Activated CD8-positive, alpha-beta memory T cell treated with anti-CD3 and anti-CD28 coated beads for 1 hour (primary cell): ENCODE measurements at regions not wholly inside any gene's neighbourhood (a gene's known extent, or its start where the extent isn't known, plus 50 kb on each side); places are given as distances from the start of the nearest gene placed in this dataset.
"Not testable (repeated sequence)": the region's sequence is repeated elsewhere in the genome, so short reads cannot be mapped to it uniquely, and the experiment has no call there.

ENCODE experiments used
- DNase-seq, 2 donors: peaks; one replicate each; pipeline ENCODE4 v3.0.0-alpha.2; 2020; ENCODE audit warnings: low read depth in 1 of 2; ENCODE audit errors: extremely low read depth in 1 of 2

- no peak for DNase-seq
Measured at GRCh38 chr9:126056312-126057021, 270.2 kb upstream of the MVB12B start.

- no peak for DNase-seq
Measured at GRCh38 chr9:126057121-126057825, 269.4 kb upstream of the MVB12B start.

- no peak for DNase-seq
Measured at GRCh38 chr9:126058011-126058531, 268.6 kb upstream of the MVB12B start.

- no peak for DNase-seq
Measured at GRCh38 chr9:126058591-126058990, 268.0 kb upstream of the MVB12B start.

DNA sequence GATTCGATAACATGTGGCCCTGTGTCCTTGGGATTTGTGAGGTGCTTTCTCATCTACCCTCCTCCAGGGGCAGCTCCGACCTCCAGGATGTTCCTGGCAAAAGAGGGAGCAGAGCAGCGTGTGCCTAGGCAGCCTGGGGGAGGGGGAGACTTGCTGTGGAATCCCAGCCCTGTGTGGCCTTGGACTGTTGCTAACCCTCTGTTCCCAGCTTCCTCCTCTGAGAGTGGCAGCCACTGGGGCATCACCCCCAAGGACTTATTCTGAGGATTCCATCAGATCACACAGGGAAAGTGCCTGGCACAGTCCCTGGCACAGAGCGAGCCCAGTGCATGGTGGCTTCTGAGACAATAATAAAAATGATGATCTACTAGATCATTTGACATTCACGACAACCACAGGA is 265.1 kb upstream of the MVB12B start:
- DNase-seq = no peak

DNA sequence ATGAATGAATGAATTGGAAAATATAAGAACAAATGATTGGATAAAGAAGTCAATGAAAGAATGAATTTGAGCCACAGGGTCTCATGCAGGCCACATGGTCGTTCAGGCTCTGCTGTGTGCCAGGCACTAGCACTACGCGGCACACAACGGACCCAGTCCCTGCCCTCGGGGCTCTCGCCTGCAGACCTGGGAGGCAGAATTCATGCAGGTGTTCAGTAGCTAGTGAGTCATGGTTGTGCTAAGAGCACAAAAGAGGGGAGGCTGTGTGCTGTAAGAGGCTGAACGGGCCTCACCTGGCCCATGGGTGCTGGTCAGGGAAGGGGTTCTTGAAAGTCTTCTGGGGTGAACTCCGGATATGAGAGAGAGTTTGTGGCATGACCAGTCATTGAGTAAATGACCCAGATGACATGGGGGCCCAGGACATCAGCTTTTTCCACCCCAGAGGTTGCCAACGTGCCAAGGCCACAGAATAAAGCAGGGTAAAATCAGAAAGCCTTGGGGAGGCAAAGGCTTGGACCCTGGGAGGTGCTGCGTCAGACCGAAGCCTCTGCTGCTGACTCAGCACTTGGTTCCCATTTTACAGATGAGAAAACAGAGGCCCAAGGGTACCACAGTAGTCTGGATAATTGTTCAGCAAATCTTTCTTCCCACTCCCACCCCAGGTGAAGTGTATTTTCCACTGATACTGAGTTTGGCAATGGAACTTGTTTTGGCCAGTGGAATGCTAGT is 264.3 kb upstream of the MVB12B start:
- no peak for DNase-seq

- DNase-seq = no peak
Measured at GRCh38 chr9:126063326-126063725, 263.3 kb upstream of the MVB12B start.

DNA sequence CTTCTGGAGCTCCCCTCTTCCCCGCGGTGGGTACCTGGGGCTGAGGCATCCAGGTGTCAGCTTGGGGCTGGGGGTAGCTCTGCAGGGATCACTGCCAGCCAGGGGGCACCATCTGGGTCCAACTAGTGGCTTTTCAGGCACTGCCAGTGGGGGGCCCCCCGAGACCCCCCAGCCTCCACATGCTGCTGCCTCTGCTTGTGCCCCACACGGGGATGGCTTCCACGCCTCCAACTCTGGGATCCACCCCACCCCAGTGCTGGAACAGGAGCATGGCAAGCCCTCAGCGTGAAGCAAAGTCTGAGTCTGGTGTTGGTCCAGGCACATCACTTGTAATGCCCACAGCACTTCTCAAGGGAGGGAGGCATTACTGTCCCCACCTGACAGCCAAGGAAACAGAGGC is 260.5 kb upstream of the MVB12B start:
- DNase-seq = no peak

- no peak for DNase-seq
Measured at GRCh38 chr9:126067031-126067734, 259.4 kb upstream of the MVB12B start.

GRCh38 chr9:126068534-126069230 is 257.9 kb upstream of the MVB12B start:
- DNase-seq = no peak

- no peak for DNase-seq
Measured at GRCh38 chr9:126069400-126069955, 257.2 kb upstream of the MVB12B start.

GRCh38 chr9:126070058-126070655 is 256.5 kb upstream of the MVB12B start:
- DNase-seq = no peak

GRCh38 chr9:126071076-126071750 is 255.4 kb upstream of the MVB12B start:
- DNase-seq = no peak

DNA sequence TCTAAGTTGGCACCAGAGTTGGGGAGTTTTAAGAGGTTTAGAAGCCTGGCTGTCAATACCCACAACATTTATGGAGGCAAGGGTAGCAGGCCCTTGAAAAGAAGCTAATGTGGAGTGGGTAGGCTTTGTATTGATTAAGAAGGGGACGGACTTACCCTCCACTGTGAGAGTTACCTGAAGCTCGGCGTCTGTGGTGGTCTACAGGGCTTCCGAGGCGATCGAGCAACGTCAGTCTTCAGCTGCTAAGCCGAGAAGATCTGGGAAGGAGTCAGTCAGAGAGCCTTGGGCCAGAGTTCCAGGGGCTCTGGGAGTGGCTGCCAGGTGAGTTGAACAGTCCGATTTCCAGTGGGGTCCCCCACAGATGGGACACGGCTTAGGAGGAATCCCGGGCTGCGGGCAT is 249.0 kb upstream of the MVB12B start:
- DNase-seq = not testable (repeated sequence)

DNA sequence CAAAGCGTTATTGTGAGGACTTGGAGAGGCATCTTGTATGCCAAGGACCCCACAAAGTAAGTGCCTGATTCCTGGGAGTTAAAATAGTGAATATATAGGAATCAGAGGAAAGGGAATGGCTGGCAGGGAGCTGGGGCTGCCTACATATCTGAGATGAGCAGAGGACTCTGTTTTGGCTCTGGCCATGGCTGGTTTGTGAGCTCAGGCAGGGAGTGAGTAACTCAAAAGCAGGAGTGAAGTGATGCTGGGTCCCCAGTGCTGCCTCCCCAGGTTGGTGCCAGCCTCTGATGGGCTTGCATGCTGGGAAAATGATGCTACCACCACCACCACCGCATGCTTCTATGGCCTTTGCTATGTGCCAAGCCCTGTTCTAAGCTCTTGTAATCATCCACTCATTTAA is 246.0 kb upstream of the MVB12B start:
- no peak for DNase-seq

DNA sequence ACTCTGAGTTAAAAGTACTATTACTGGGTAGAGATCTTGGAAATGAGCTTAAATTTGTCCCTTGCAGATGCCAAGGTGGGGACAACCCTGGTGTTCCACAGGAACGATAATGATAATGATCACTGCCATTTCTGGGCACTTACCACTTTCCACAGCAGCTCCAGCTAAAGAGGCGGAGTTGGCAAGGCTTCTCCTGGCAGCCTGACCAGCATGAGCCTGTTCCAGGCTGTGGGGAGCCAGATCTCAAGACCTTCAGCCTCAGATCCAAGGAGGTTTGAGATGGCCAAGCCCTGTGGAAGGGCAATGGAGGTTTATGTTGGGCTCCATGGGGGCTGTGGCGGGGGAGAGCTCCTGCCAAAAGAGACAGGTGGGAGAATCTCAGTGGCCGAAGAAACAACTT is 244.9 kb upstream of the MVB12B start:
- no peak for DNase-seq

DNA sequence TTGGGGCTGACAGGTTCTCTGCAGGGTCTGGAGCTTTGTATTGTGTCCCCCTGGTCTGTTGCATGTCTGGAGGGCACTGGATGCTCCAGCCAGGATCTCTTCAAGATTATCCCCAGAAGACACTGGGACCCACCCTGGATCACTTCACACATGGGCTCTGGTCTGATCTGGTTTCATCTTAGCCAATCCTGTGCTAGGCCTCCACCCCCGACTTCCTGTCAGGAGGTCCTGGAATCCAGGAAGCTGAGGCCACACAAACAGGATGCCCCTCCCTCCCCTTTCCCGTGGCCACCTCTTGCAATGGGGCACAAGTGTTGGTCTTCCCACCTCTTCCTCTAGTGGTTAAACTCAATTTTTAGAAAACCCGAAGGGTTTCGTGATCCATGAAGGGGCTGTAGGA is 242.6 kb upstream of the MVB12B start:
- no peak for DNase-seq

GRCh38 chr9:126084696-126085095 is 241.9 kb upstream of the MVB12B start:
- DNase-seq = no peak

- no peak for DNase-seq
Measured at GRCh38 chr9:126085170-126085569, 241.5 kb upstream of the MVB12B start.
